Hippocampal formation (tissue), 2 donors: ENCODE measurements at regions not wholly inside any gene's neighbourhood (a gene's known extent, or its start where the extent isn't known, plus 50 kb on each side); places are given as distances from the start of the nearest gene placed in this dataset.

Source experiments
- DNase-seq, 2 donors: peaks; one replicate each; lab custom pipeline; 2025; lab: John Stamatoyannopoulos, UW

GRCh38 chr2:19748073-19748375, 153.8 kb downstream of the TTC32 start:
- DNase-seq = no peak

DNA sequence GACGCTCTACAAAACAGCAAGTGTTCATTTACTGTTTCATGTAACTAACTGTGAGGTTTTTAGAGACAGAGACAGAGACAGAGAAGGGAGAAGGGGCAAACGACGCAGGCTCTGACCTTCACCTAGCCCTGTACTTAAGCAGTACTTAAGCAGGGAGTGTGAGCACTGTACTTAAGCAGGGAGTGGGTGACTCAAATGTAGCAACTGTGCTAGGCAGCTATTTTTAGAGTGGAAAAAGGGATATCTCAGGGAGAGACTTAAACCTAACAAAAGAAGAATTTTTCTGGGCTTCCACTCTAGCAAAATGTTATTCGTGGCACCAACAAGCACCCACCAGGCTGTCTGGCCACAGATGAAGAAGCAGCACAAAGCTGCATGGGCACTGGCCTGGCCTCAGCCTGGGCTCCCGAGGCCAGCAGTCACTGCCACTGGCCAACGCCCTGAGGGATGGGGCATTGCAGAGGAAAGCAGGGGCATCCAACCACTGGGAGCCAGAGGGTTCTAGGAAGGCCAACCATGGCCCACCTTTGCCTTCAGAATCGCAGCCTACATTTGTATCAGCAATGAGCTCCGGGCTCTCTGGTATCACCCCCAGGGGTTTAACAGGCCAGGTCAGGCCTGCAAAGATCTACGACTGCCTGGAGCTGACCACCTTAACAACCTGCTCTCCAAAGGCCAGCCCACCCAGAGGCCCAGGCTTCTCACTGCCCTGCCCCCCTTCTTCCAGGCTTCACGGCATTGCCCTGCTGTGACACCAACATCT, 154.3 kb downstream of the TTC32 start:
- peak in 1 of 2 donors; percentile 26 for DNase-seq

GRCh38 chr2:19746611-19747309, 155.0 kb downstream of the TTC32 start:
- no peak for DNase-seq

GRCh38 chr2:19746137-19746600, 155.6 kb downstream of the TTC32 start:
- DNase-seq = no peak

DNA sequence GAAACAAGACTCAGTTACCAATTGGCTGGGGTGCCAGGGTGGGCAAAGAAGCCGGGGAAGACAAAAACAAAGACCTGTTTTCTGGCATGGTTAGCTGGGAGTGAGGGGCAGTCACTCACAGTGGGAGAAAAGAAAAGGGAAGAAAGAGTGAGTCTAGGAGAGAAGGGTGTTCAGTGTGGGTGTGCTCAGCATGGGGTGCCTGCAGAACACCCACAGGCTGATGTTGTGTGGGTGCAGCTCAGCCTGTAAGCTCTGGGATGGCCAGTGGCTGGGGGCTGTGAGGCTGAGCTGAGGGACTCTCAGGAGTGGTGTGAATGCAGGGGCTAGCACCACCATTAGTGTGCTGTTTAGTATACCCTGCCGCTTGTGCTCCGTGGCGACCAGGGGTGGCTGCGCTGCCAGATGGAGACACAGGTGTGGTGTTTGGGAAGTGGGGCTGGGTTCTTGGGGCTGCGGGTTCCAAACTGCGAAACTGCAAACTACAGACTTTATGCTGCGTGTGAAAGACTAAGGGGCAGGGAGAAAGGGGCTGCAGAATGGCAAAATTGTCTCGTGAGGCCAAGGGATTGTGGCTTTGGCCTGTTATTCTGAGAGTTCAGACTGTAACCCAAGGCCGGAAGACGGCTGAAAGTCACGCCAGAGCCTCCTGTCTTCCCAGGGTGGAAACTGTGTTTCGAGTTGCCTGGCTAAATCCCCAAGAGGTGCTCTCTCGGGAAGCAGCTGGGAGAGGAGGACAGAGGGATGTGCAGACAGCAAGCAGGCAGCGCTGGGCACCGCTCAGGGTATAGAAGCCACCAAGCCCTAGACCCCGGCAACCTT, 156.3 kb downstream of the TTC32 start:
- no peak for DNase-seq

- DNase-seq = no peak
These were observed 157.2 kb downstream of the TTC32 start for GRCh38 chr2:19744456-19745199.

- no peak for DNase-seq
These were observed 158.1 kb downstream of the TTC32 start for GRCh38 chr2:19743641-19744040.

GRCh38 chr2:19742872-19743271, 158.9 kb downstream of the TTC32 start:
- DNase-seq = no peak

DNA sequence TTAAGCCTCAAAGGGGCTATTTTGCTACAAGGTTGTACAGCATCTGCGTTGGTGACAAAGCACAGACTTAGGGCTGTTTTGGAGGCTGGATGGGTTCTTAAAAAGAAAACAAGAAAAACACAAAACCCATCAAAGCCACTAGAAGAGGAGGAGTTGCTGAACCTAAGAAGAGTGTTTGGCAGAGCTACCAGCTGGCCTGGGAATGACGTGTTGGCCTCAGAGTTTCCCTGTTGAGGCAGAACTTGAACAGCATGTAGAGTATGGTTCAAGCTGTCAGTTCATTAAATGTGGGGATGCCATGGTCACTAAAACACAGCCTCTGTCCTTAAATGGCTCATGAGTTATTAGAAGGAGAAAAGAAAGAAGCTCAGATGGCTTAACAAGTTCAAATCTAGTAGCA, 162.5 kb downstream of the TTC32 start:
- DNase-seq = no peak

DNA sequence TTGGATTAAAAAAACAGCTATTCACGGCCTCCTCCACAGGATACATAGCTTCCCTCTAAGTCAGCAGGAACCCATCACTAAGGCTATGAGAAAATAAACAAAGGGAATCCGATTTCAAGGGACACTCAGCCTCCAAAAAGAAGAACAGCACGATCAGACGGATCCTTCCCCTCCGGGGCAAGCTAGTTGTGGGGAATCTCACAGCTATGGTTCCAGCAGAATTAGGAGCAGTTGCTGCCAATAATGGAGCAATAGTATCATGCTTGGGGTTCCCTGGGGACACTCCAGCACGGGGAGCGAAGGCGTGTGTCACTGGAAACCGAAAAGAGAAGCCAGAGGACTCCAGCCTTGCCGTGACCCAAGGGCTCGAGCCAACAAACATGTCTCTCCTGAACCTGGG, 163.1 kb downstream of the TTC32 start:
- no peak for DNase-seq

GRCh38 chr2:19736191-19736831, 165.5 kb downstream of the TTC32 start:
- DNase-seq = no peak

DNA sequence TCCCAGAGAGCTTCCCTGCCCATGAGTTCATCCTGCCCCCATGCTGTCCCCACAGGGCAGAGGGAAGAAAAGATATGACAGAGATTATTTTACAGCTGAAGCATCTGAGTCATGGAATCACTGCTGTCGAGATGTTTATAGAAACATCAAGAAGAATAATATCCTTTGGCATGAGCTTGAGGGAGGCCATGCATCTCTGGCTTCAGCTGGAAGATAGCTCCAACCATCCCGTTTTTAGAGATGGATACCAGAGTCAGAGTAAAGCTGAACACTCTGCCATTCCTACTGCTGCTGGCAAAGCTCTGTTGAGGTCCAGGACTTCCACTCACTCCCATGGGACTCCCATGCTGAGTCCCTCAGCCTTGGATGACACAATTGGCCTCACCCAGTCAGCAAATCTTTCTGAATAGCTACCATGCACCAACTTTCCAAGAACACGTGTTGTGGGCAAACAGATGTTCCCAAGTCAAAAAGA, 167.8 kb downstream of the TTC32 start:
- no peak for DNase-seq

DNA sequence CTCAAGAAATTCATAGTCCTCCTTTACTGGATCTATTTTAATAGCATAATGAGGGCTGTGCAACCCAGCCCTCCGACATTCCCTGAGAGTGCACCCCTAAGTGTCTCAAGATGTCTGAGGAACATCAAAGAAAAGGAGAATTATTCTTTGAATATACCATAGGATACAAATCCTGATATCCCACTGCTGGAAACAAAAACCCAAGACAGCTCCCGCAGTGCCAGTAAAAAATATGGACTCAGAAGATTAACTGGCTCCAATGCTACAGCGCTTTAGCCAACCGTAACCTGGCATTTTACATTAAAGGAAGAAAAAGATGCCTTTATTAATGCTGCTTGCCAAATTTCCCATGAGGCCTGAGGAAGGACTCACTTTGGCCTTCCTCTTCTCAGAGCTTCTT, 168.4 kb downstream of the TTC32 start:
- no peak for DNase-seq

DNA sequence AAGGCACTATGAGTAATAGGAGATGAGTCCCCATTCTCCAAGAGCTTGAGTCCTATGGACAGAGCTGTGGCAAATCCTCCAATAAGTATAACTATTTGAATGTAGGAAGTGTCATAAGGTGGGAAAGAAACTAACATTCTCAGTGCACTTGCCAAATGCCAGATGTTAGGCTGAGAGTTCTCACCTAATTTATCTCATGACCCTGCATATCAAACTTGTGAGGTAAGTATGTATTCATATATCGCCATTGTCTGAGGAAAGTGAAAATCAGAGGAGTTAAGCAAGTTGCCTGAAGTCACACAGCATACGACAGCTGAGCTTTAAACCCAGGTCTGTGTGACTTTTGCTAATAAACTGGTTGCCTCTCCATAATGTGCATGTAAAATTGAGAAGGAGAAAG, 169.5 kb downstream of the TTC32 start:
- no peak for DNase-seq

DNA sequence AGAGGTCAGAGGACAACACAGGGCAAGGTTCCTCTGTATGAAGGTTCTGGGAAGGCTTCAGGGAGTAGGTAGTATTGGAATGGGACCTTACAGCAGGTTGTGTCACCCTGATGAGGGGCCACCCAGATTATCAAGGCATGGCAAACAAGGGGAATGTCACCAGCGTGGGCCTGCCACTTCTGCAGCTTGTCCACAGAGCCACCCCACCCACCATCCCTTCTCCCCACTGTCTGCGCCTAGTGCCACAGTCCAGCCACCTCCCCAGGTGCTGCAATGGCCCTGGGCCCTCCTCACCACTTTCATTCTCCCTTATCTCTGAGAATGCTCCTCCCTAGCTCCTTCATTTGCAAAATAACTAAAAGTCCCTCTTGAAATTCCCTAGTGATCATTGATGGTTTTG, 170.3 kb downstream of the TTC32 start:
- no peak for DNase-seq

- no peak for DNase-seq
These were observed 170.7 kb downstream of the TTC32 start for GRCh38 chr2:19731037-19731436.

GRCh38 chr2:19728125-19728524, 173.7 kb downstream of the TTC32 start:
- no peak for DNase-seq

DNA sequence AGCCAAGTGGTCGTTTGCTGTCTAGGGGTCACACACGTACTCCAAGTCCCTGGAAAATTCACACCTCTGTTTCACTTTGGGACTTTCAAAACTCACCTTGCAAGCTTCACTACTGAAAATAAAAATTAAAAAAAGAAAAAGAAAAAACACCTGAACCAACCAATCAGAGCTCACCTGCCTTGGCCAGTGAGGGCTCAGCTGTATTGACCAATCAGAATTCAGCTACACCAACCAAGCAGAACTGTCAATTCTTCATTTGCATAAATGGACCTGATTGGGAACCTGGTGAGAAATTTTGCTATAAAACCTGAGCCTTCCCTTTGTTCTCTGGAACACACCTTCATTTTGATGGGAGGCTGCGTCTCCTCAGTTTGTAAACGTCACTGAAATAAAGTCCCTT, 176.4 kb downstream of the TTC32 start:
- no peak for DNase-seq

DNA sequence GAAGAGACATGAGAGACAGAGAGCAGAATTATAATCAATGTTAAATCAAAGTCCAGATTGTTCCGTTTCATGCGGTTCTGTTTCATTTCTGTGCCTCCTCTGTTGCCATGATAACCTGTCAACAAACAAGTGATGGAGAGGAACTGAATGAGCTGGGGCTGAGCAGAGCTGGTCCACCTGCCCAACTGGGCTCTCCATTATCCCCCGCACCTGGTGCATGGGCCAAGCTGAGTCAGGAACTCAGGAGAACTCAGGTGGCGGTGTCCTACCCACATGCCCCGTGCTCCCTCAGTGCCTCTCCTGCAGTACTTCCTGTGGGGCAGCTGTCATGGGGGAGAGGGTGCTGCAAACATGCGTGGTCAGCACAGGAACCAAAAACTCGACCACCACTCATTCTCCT, 178.8 kb downstream of the TTC32 start:
- no peak for DNase-seq

- no peak for DNase-seq
These were observed 179.2 kb downstream of the TTC32 start for GRCh38 chr2:19722531-19722971.

- DNase-seq = no peak
These were observed 181.5 kb downstream of the TTC32 start for GRCh38 chr2:19720306-19720705.
